Panc1 (cell line): ENCODE measurements at regions not wholly inside any gene's neighbourhood (a gene's known extent, or its start where the extent isn't known, plus 50 kb on each side); places are given as distances from the start of the nearest gene placed in this dataset.

ENCODE experiments used
- SIN3A ChIP-seq: IDR thresholded peaks from 2 replicates; pipeline ENCODE4 v1.6.1; 2012; ENCODE audit warnings: low read depth, mild to moderate bottlenecking, low read length, moderate library complexity, borderline replicate concordance; ENCODE audit not compliant: insufficient read depth
- TF ChIP-seq, protein P1 (sequence below): fragments of 450-650 bp; IDR thresholded peaks from 2 replicates; pipeline ENCODE4 v1.5.1; 2017; ENCODE audit warnings: mild to moderate bottlenecking

DNA sequence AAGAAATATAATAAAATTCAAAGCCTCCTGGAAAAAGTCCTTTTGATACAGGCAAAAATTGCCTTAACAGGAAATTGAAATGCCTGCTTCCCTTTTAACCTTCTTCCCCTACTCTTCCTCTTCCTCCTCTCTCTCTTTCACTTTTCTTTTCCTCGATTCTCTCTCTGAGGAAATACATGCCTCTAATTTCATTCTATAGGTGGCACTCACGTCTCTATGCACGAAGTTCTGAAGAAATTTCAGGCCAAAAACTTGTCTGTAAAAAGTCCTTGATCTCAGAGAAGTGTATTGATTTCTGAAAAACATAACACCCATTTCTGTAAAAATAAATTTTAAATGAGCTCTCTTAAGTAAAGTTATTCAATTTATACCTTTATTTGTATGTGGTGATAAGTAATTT, 371.7 kb upstream of the IRX4 start:
- TF ChIP-seq, protein P1, sequence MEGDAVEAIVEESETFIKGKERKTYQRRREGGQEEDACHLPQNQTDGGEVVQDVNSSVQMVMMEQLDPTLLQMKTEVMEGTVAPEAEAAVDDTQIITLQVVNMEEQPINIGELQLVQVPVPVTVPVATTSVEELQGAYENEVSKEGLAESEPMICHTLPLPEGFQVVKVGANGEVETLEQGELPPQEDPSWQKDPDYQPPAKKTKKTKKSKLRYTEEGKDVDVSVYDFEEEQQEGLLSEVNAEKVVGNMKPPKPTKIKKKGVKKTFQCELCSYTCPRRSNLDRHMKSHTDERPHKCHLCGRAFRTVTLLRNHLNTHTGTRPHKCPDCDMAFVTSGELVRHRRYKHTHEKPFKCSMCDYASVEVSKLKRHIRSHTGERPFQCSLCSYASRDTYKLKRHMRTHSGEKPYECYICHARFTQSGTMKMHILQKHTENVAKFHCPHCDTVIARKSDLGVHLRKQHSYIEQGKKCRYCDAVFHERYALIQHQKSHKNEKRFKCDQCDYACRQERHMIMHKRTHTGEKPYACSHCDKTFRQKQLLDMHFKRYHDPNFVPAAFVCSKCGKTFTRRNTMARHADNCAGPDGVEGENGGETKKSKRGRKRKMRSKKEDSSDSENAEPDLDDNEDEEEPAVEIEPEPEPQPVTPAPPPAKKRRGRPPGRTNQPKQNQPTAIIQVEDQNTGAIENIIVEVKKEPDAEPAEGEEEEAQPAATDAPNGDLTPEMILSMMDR, result no peak
- TF ChIP-seq SIN3A, result no peak
